Heart left ventricle (tissue), 16 donors: ENCODE measurements at regions not wholly inside any gene's neighbourhood (a gene's known extent, or its start where the extent isn't known, plus 50 kb on each side); places are given as distances from the start of the nearest gene placed in this dataset.

ENCODE experiments used
- ATAC-seq, 4 donors: fragments of 200-7000 bp; cut with Tn5 transposase; one replicate each; pipeline ENCODE4 v1.9.1; 2020 to 2022; ENCODE audit warnings: moderate library complexity in 4 of 4, mild to moderate bottlenecking in 3 of 4, moderate number of reproducible peaks in 1 of 4
- DNase-seq, 5 donors: peaks; one replicate each; pipeline ENCODE4 v3.0.0-alpha.2; 2020
- H3K27ac ChIP-seq, 12 donors: fragments of 200-600 bp; sonication (generic) in 4 of 12; one replicate each; pipeline versions ENCODE4 v1.5.0 to v1.8.0; 2016 to 2022; ENCODE audit warnings: mild to moderate bottlenecking in 2 of 12
- H3K27me3 ChIP-seq, 9 donors: fragments of 200-600 bp; sonication (generic) in 2 of 9; one replicate each; pipeline versions ENCODE4 v1.5.1 to v1.8.0; 2016 to 2022; ENCODE audit warnings: mild to moderate bottlenecking in 3 of 9
- H3K36me3 ChIP-seq, 9 donors: fragments of 200-600 bp; sonication (generic) in 2 of 9; one replicate each; pipeline versions ENCODE4 v1.5.0 to v1.8.0; 2018 to 2022; ENCODE audit warnings: mild to moderate bottlenecking in 2 of 9
- H3K4me1 ChIP-seq, 12 donors: fragments of 200-600 bp; sonication (generic) in 4 of 12; one replicate each; pipeline versions ENCODE4 v1.5.0 to v1.8.0; 2016 to 2022; ENCODE audit warnings: mild to moderate bottlenecking in 3 of 12
- H3K4me3 ChIP-seq, 12 donors: fragments of 200-600 bp; sonication (generic) in 4 of 12; one replicate each; pipeline versions ENCODE4 v1.5.0 to v1.8.0; 2017 to 2022; ENCODE audit warnings: mild to moderate bottlenecking in 9 of 12, moderate library complexity in 4 of 12
- H3K9me3 ChIP-seq, 12 donors: fragments of 200-600 bp; sonication (generic) in 4 of 12; one replicate each; pipeline versions ENCODE4 v1.5.0 to v1.8.0; 2016 to 2022; ENCODE audit warnings: mild to moderate bottlenecking in 1 of 12
- CTCF ChIP-seq, 12 donors: fragments of 200-600 bp; sonication (generic) in 4 of 12; IDR thresholded peaks; one replicate each; pipeline versions ENCODE4 v1.5.0 to v1.8.0; 2018 to 2022; ENCODE audit warnings: antibody characterized with exemption in 12 of 12, mild to moderate bottlenecking in 5 of 12
- POLR2A ChIP-seq, 2 donors: fragments of 450-650 bp; IDR thresholded peaks; one replicate each; pipeline ENCODE4 v1.6.1; 2017; ENCODE audit warnings: antibody characterized with exemption in 2 of 2, mild to moderate bottlenecking in 2 of 2, moderate library complexity in 2 of 2
- WGBS, 4 donors: extraction: QIAGEN DNeasy Blood & Tissue Kit in 2 of 4; methylation state at CpG; one replicate each; pipeline versions ENCODE4 v1.1.5 to v1.1.7; 2013 to 2018; 5-methylcytosine and 5-hydroxymethylcytosine counted together
- intact Hi-C, 10 donors: fragments of 100-400 bp; cut with DNase I; formaldehyde crosslinking; loops; one replicate each; pipeline versions ENCODE4 v1.11.1 to v1.14.2; 2022
- donor health status: ischemic (EF 13 %, LVEDD 7.1; RV severe dilation, severe dysfunction).
- donor health status: healthy with polysubstance abuse.
- donor health status: DM: no; HTN: yes; CAD: no.
- donor health status: DM: no; HTN: no; CAD: no.
- donor health status: ischemic (EF 25% LVEDD 6.9; RV normal size, moderate dysfunction).
- donor health status: ischemic (EF 25% LVEDD 5.7; RV mildly dilated, moderate dysfunction).
- donor health status: healthy.
- donor health status: DM: yes; HTN: yes; CAD: no.
- donor health status: ischemic (EF 35%, LVEDD 5.7; RV mildly dilated, moderate dysfunction).
- donor health status: nonischemic (EF 11% LVEDD 7.7; RV severe dilation, severe dysfunction).
- donor health status: DM: yes; HTN: yes; CAD: no.
- donor health status: PGD.
- donor health status: ischemic (EF 29% LVEDD 5.4; RV normal size, mild dysfunction).
- donor health status: nonischemic (EF 23%, LVEDD 6.1; RV moderate dilation, normal function).

- Histone ChIP-seq H3K4me1 (no peaks in the 10 kb centered on the region), H3K4me3 (no peak overlapping the region), H3K27ac (no peak overlapping the region), H3K9me3 (peaks cover 0 to 7% (median 0%) of the 10 kb centered on the region in 12 donors), H3K36me3 (no peaks in the 10 kb centered on the region), H3K27me3 (no peaks in the 10 kb centered on the region)
- DNase-seq (no peak), ATAC-seq (no peak)
- intact Hi-C loops: no loop called here
- 87 to 94% (median 93%) methylated on average over 3 of the region's 3 CpGs for WGBS, 4 donors
- TF ChIP-seq POLR2A (IDR thresholded peaks at IDR 0.05): no peak
These were observed 401.1 kb upstream of the CHAC2 start for GRCh38 chr2:53366543-53366942.

- WGBS, 4 donors: 89 to 92% (median 92%) methylated on average over 2 of the region's 2 CpGs
- peaks cover 0 to 4% (median 0%) of the 10 kb centered on the region in 9 donors for H3K27me3 ChIP-seq
- H3K36me3 ChIP-seq: no peaks in the 10 kb centered on the region
- intact Hi-C loops: no loop called here
- no peak overlapping the region for H3K27ac ChIP-seq
- ATAC-seq: no peak
- no peak for DNase-seq
- H3K4me3 ChIP-seq: no peak overlapping the region
- H3K4me1 ChIP-seq: no peaks in the 10 kb centered on the region
- peaks cover 0 to 23% (median 6%) of the 10 kb centered on the region in 12 donors for H3K9me3 ChIP-seq
- TF ChIP-seq POLR2A (IDR thresholded peaks at IDR 0.05) (no peak), CTCF (IDR thresholded peaks at IDR 0.05) (no peak)
These were observed 404.7 kb upstream of the CHAC2 start for GRCh38 chr2:53362934-53363333.

- H3K36me3 ChIP-seq: no peaks in the 10 kb centered on the region
- DNase-seq: no peak
- peaks cover 0 to 4% (median 0%) of the 10 kb centered on the region in 9 donors for H3K27me3 ChIP-seq
- H3K4me3 ChIP-seq: no peak overlapping the region
- TF ChIP-seq CTCF (IDR thresholded peaks at IDR 0.05): no peak
- no peak for TF ChIP-seq POLR2A (IDR thresholded peaks at IDR 0.05)
- no peaks in the 10 kb centered on the region for H3K4me1 ChIP-seq
- H3K27ac ChIP-seq: no peak overlapping the region
- peaks cover 0 to 38% (median 14%) of the 10 kb centered on the region in 12 donors for H3K9me3 ChIP-seq
- WGBS, 4 donors: 92 to 96% (median 94%) methylated on average over 20 to 26 of the region's 26 CpGs
- ATAC-seq: no peak
- intact Hi-C loops: no loop called here
These were observed 411.2 kb upstream of the CHAC2 start for GRCh38 chr2:53356291-53356905.

DNA sequence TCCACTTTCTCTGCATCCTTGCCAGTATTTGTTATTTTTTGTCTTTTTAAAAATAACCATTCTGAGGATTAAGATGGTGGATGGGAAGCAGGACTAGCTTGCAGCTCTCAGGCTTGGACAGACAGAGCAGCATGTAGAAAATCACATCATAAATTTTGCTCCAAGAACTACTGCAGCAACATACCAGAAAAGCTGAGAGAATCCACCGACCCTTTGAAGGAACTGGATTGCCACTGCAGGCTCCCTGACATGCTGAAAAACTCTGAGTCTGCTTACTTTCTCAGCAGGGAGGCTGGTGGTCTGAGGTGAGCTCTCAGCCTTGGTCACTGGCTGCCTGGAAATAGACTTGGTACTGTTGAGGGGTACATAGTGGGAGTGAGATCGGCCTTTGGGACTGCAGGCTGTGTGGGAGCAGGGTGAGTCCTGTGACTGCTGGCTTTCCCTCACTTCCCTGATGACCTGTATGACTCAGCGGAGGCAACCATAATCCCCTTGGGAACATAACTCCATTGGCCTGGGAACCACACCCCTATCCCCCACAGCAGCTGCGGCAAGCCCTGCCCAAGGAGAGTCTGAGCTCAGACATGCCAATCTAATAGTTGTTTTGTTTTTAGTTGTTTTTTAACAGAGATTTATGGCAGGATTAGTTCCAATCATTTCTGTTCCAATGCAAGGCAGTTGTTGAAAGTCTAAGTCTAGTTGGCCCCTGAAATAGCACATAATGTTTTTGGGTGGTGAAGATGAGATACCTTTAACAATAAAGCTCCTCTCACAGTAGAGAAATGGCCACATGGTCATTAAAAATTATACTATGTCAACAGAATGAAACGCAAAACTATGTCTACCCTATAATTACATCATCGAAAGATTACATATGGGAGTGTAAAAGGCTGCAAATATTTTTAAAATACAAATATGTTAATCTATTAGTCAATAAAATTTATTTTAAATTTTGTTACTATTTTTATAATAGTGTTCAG is 414.2 kb upstream of the CHAC2 start:
- intact Hi-C loops: no loop called here
- DNase-seq (no peak), ATAC-seq (no peak)
- H3K4me1 ChIP-seq: no peaks in the 10 kb centered on the region
- WGBS, 4 donors: 78 to 86% (median 81%) methylated on average over 6 of the region's 6 CpGs
- H3K27me3 ChIP-seq: peaks cover 0 to under 1% (median 0%) of the 10 kb centered on the region in 9 donors
- H3K4me3 ChIP-seq: no peak overlapping the region
- no peak for TF ChIP-seq POLR2A (IDR thresholded peaks at IDR 0.05)
- no peak for TF ChIP-seq CTCF (IDR thresholded peaks at IDR 0.05)
- H3K9me3 ChIP-seq: peaks cover 0 to 23% (median 12%) of the 10 kb centered on the region in 12 donors
- no peak overlapping the region for H3K27ac ChIP-seq
- H3K36me3 ChIP-seq: no peaks in the 10 kb centered on the region
